Endothelial cell (in vitro differentiated cells): ENCODE measurements at regions not wholly inside any gene's neighbourhood (a gene's known extent, or its start where the extent isn't known, plus 50 kb on each side); places are given as distances from the start of the nearest gene placed in this dataset.

Source experiments
- DNase-seq: peaks from one replicate; pipeline ENCODE4 v3.0.0; 2021; ENCODE audit warnings: low spot score
- H3K27ac Mint-ChIP-seq: one replicate; pipeline ENCODE4 v1.8.0; 2021; ENCODE audit warnings: mixed read lengths, inconsistent platforms; ENCODE audit not compliant: unreplicated experiment
- H3K27me3 Mint-ChIP-seq: one replicate; pipeline ENCODE4 v1.8.0; 2021; ENCODE audit warnings: mild to moderate bottlenecking, moderate library complexity, mixed read lengths, inconsistent platforms; ENCODE audit not compliant: unreplicated experiment
- H3K36me3 Mint-ChIP-seq: one replicate; pipeline ENCODE4 v1.8.0; 2021; ENCODE audit warnings: mild to moderate bottlenecking, low read depth, mixed read lengths, inconsistent platforms; ENCODE audit not compliant: unreplicated experiment
- H3K4me1 Mint-ChIP-seq: one replicate; pipeline ENCODE4 v1.8.0; 2021; ENCODE audit warnings: mild to moderate bottlenecking, mixed read lengths, inconsistent platforms; ENCODE audit not compliant: unreplicated experiment
- H3K4me3 Mint-ChIP-seq: one replicate; pipeline ENCODE4 v1.8.0; 2021; ENCODE audit warnings: mild to moderate bottlenecking, mixed read lengths, inconsistent platforms; ENCODE audit not compliant: unreplicated experiment
- H3K9me3 Mint-ChIP-seq: one replicate; pipeline ENCODE4 v1.8.0; 2021; ENCODE audit warnings: mixed read lengths, inconsistent platforms; ENCODE audit not compliant: unreplicated experiment
- TF ChIP-seq, protein P1 (sequence below): fragments of 200-600 bp; sonication (generic); IDR thresholded peaks from one replicate; pipeline ENCODE4 v1.5.0; 2021; ENCODE audit warnings: antibody characterized with exemption; ENCODE audit not compliant: unreplicated experiment

DNA sequence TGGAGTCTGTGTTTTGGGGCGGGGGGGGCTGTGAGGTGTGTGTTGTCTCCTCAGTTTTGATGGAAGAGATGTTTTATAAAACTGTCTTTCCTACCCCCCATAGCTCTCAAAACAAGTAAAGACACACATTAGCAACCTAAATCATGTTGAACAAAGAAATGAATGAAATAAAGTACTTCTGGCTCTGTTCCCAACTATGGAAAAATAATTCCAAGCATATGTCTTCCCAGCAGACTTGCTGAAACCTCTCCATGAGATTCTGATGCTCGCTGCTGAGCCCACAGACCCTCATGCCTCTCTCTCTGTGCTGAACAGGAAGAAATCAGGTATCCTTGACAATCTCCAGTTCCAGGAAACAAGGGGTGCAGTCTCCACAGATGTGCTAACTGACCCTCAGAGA lies 226.7 kb upstream of the KLHL29 start:
- no peak overlapping the region for H3K27ac Mint-ChIP-seq
- H3K27me3 Mint-ChIP-seq: peaks cover 2% of the 10 kb centered on the region
- DNase-seq: no peak
- H3K36me3 Mint-ChIP-seq: no peaks in the 10 kb centered on the region
- H3K4me3 Mint-ChIP-seq: no peak overlapping the region
- TF ChIP-seq, protein P1, sequence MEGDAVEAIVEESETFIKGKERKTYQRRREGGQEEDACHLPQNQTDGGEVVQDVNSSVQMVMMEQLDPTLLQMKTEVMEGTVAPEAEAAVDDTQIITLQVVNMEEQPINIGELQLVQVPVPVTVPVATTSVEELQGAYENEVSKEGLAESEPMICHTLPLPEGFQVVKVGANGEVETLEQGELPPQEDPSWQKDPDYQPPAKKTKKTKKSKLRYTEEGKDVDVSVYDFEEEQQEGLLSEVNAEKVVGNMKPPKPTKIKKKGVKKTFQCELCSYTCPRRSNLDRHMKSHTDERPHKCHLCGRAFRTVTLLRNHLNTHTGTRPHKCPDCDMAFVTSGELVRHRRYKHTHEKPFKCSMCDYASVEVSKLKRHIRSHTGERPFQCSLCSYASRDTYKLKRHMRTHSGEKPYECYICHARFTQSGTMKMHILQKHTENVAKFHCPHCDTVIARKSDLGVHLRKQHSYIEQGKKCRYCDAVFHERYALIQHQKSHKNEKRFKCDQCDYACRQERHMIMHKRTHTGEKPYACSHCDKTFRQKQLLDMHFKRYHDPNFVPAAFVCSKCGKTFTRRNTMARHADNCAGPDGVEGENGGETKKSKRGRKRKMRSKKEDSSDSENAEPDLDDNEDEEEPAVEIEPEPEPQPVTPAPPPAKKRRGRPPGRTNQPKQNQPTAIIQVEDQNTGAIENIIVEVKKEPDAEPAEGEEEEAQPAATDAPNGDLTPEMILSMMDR: no peak
- H3K4me1 Mint-ChIP-seq: no peaks in the 10 kb centered on the region
- H3K9me3 Mint-ChIP-seq: no peaks in the 10 kb centered on the region

DNA sequence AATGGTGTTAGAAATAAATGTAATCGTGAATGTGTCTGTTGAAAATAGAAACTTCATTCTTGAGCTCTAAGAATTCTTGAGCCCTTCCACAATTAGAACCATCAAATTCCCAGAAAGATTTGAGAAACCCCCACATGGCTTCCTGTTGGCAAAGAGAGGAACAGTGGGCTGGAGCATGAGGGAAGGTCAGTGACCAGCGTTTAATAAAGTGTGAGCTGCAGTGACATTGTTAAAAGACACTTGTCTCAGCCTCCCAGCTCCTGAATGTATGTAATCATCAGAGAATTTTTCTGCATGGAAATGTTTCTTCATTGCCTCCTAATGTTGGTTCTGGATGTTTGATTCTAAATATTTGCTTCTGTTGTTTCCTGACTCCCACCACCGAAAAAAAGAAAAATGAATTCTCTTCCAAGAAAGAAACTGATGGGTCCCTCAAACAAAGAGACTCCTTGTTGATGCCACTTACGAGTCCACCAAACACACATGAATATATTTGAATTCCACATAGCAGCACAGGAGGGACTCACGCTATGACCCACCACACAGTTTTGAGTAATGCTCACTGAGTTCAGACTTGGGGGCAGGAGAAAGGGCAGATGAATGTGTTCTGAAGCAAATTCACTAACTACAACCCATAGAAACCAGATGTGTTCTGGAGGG lies 225.1 kb upstream of the KLHL29 start:
- H3K4me1 Mint-ChIP-seq: no peaks in the 10 kb centered on the region

DNA sequence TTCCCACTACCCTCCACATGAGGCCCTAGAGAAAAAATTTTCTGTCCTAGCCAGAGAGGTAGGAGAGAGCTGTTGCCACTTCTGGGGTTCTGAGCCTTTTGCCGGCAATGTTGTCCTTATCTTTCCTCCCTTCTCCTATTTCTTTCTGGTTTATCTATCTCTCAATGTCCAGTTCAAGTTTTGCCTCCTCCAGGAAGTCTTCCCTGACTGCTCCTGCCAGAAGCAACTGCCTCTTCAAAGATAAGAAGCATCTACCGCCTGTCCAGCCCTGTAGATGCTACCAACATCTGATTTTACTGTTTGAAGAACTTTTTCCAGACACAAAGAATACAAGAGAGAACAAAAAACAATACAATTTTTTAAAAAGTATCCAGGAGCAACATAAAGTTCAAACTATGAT lies 220.8 kb upstream of the KLHL29 start:
- Mint-ChIP-seq H3K4me1 (no peaks in the 10 kb centered on the region), H3K36me3 (no peaks in the 10 kb centered on the region), H3K27ac (no peak overlapping the region), H3K9me3 (no peaks in the 10 kb centered on the region), H3K27me3 (no peaks in the 10 kb centered on the region), H3K4me3 (no peak overlapping the region)
- TF ChIP-seq, protein P1: no peak
- DNase-seq: no peak

More for the DNA sequence above, 225.1 kb upstream of the KLHL29 start:
- TF ChIP-seq, protein P1: no peak
- Mint-ChIP-seq H3K27ac (no peak overlapping the region), H3K9me3 (no peaks in the 10 kb centered on the region), H3K36me3 (no peaks in the 10 kb centered on the region), H3K27me3 (peaks cover 2% of the 10 kb centered on the region), H3K4me3 (no peak overlapping the region)
- DNase-seq: no peak

DNA sequence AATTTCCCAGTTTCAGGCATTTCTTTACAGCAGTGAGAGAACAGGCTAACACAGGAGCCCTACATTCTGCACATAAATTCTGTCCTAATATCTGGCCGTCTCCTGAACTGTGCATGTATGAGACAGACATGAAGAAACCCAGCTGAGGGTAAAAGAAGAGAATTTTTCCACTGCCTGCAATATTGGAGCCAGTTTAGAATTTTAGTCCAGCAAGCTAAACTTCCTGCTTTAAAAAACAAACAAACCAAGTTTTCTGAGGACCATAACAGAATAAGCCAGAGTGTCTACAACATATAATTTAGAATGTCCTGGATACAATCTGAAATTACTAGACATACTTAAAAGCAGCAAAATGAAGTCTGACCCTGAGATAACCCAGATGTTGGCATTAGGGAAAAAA lies 215.1 kb upstream of the KLHL29 start:
- TF ChIP-seq, protein P1: no peak
- Mint-ChIP-seq H3K36me3 (no peaks in the 10 kb centered on the region), H3K9me3 (no peaks in the 10 kb centered on the region), H3K27ac (no peak overlapping the region), H3K27me3 (no peaks in the 10 kb centered on the region), H3K4me3 (no peak overlapping the region), H3K4me1 (peaks cover 4% of the 10 kb centered on the region)
- DNase-seq: no peak

DNA sequence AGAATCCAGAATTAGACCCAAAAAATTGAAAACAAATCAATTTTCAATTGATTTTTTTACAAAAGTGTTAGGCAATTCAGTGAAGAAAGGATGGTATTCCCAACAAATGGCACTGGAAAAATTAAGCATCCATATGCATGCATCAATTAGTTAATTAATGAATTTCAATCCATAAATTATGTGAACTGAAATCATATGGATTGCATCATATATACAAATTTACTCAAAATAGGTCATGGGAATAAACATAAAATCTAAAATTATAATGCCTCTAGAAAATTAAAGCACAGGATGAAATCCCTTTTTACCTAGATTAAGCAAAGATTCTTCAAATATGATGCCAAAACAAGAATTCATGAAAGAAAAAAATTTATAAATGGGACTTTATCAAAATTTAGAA lies 213.9 kb upstream of the KLHL29 start:
- no peaks in the 10 kb centered on the region for H3K36me3 Mint-ChIP-seq
- peaks cover 4% of the 10 kb centered on the region for H3K4me1 Mint-ChIP-seq
- no peaks in the 10 kb centered on the region for H3K9me3 Mint-ChIP-seq
- DNase-seq: no peak
- no peaks in the 10 kb centered on the region for H3K27me3 Mint-ChIP-seq
- no peak overlapping the region for H3K4me3 Mint-ChIP-seq
- TF ChIP-seq, protein P1: no peak
- H3K27ac Mint-ChIP-seq: no peak overlapping the region
